VCaP (cell line): ENCODE measurements at regions not wholly inside any gene's neighbourhood (a gene's known extent, or its start where the extent isn't known, plus 50 kb on each side); places are given as distances from the start of the nearest gene placed in this dataset.

Source experiments
- H3K27ac ChIP-seq: fragments of 450-650 bp; 2 replicates; pipeline ENCODE4 v1.5.1; 2017
- CTCF ChIP-seq: fragments of 450-650 bp; conservative IDR thresholded peaks from 2 replicates; pipeline ENCODE4 v1.5.1; 2017; ENCODE audit warnings: mild to moderate bottlenecking, moderate library complexity

- peak; percentile 87 for TF ChIP-seq CTCF
These were observed 112.9 kb upstream of the AGA start for GRCh38 chr4:177555007-177555574.

GRCh38 chr4:177557416-177557815 lies 115.2 kb upstream of the AGA start:
- H3K27ac ChIP-seq, result no peak overlapping the region
- no peak for TF ChIP-seq CTCF

More at GRCh38 chr4:177555007-177555574, 112.9 kb upstream of the AGA start:
- H3K27ac ChIP-seq, result no peak overlapping the region

- H3K27ac ChIP-seq, result no peak overlapping the region
- TF ChIP-seq CTCF, result no peak
These were observed 116.8 kb upstream of the AGA start for GRCh38 chr4:177558995-177559394.

- no peak overlapping the region for H3K27ac ChIP-seq
- TF ChIP-seq CTCF, result no peak
These were observed 119.9 kb upstream of the AGA start for GRCh38 chr4:177562163-177562562.

- no peak overlapping the region for H3K27ac ChIP-seq
- TF ChIP-seq CTCF, result no peak
These were observed 120.6 kb upstream of the AGA start for GRCh38 chr4:177562859-177563258.

GRCh38 chr4:177566691-177567090 lies 124.5 kb upstream of the AGA start:
- TF ChIP-seq CTCF, result no peak

GRCh38 chr4:177568931-177569330 lies 126.7 kb upstream of the AGA start:
- H3K27ac ChIP-seq, result no peak overlapping the region
- no peak for TF ChIP-seq CTCF

More at GRCh38 chr4:177566691-177567090, 124.5 kb upstream of the AGA start:
- H3K27ac ChIP-seq, result no peak overlapping the region
